B cell (primary cell): ENCODE measurements at regions not wholly inside any gene's neighbourhood (a gene's known extent, or its start where the extent isn't known, plus 50 kb on each side); places are given as distances from the start of the nearest gene placed in this dataset.

Experiments
- ATAC-seq: fragments of 200-7000 bp; cut with Tn5 transposase; one replicate; pipeline ENCODE4 v1.10.0; 2021; ENCODE audit warnings: low read depth, mild to moderate bottlenecking, moderate number of reproducible peaks, moderate library complexity
- CTCF ChIA-PET: fragments of 350-600 bp; sonication (Branson Sonifier 250); formaldehyde crosslinking; loops from one replicate; lab custom pipeline; 2021; ENCODE audit warnings: antibody characterized with exemption, inconsistent platforms; lab: Charles Lee
- POLR2A ChIA-PET: fragments of 350-600 bp; sonication (Branson Sonifier 250); formaldehyde crosslinking; loops from one replicate; lab custom pipeline; 2021; ENCODE audit warnings: antibody characterized with exemption; lab: Charles Lee
- DNase-seq: peaks from one replicate; pipeline ENCODE4 v3.0.0; 2013
- H2AFZ ChIP-seq: 2 replicates; pipeline ENCODE4 v1.6.1; 2012; ENCODE audit warnings: mild to moderate bottlenecking, low read depth, low read length; ENCODE audit not compliant: insufficient read depth, poor library complexity, severe bottlenecking
- H3K27ac ChIP-seq, 2 donors: 1 replicate in 1 of 2; 2 replicates in 1 of 2; pipeline ENCODE4 v1.5.1; 2012 to 2013; ENCODE audit warnings: low read length in 2 of 2, mild to moderate bottlenecking in 2 of 2, moderate library complexity in 1 of 2
- H3K27me3 ChIP-seq, 4 experiments: fragments of 200-600 bp in 1 of 4; sonication (generic) in 1 of 4; replicated peaks in 1 of 4; 1 replicate in 2 of 4; 2 replicates in 2 of 4; pipeline versions ENCODE4 v1.6.1 to v1.7.0; 2013 to 2016; ENCODE audit warnings: low read length in 3 of 4, mild to moderate bottlenecking in 2 of 4, mixed read lengths in 1 of 4, moderate library complexity in 1 of 4; ENCODE audit not compliant: insufficient read depth in 4 of 4, control insufficient read depth in 3 of 4; ENCODE audit errors: control extremely low read depth in 1 of 4
- H3K36me3 ChIP-seq, 2 experiments: replicated peaks in 1 of 2; 1 replicate in 1 of 2; 2 replicates in 1 of 2; pipeline versions ENCODE4 v1.6.1 to v1.7.1; 2013; ENCODE audit warnings: low read length in 1 of 2; ENCODE audit not compliant: insufficient read depth in 2 of 2, control insufficient read depth in 1 of 2; ENCODE audit errors: control extremely low read depth in 1 of 2, extremely low read depth in 1 of 2
- H3K4me1 ChIP-seq, 2 donors: fragments of 200-600 bp in 1 of 2; sonication (generic) in 1 of 2; 1 replicate in 1 of 2; 2 replicates in 1 of 2; pipeline versions ENCODE4 v1.5.1 to v1.6.1; 2013 to 2017; ENCODE audit warnings: low read length in 2 of 2; ENCODE audit not compliant: control insufficient read depth in 2 of 2, insufficient read depth in 2 of 2
- H3K4me2 ChIP-seq: replicated peaks from 2 replicates; pipeline ENCODE3; 2012; ENCODE audit warnings: mild to moderate bottlenecking, low read depth, low read length; ENCODE audit not compliant: poor library complexity, severe bottlenecking
- H3K4me3 ChIP-seq, 5 experiments: fragments of 200-600 bp in 1 of 5; sonication (generic) in 1 of 5; 1 replicate in 3 of 5; 2 replicates in 2 of 5; pipeline versions ENCODE4 v1.5.1 to v1.7.0; 2011 to 2016; ENCODE audit warnings: low read length in 4 of 5, mild to moderate bottlenecking in 4 of 5, low read depth in 2 of 5, control low read depth in 1 of 5, moderate library complexity in 1 of 5; ENCODE audit not compliant: insufficient read depth in 1 of 5; ENCODE audit errors: control extremely low read depth in 1 of 5, extremely low read depth in 1 of 5
- H3K79me2 ChIP-seq: fragments of 200-600 bp; sonication (generic); one replicate; pipeline ENCODE4 v1.6.0; 2016; ENCODE audit warnings: low read length; ENCODE audit not compliant: control insufficient read depth, insufficient read depth
- H3K9ac ChIP-seq: fragments of 200-600 bp; sonication (generic); 2 replicates; pipeline ENCODE4 v1.6.1; 2017; ENCODE audit warnings: mild to moderate bottlenecking, low read length, moderate library complexity
- H3K9me3 ChIP-seq, 3 donors: one replicate each; pipeline versions ENCODE4 v1.6.1 to v1.7.1; 2013; ENCODE audit warnings: low read length in 2 of 3; ENCODE audit not compliant: control insufficient read depth in 2 of 3, insufficient read depth in 1 of 3; ENCODE audit errors: control extremely low read depth in 1 of 3
- H4K20me1 ChIP-seq: 2 replicates; pipeline ENCODE4 v1.6.0; 2012; ENCODE audit warnings: mild to moderate bottlenecking, low read length; ENCODE audit not compliant: insufficient read depth, control insufficient read depth, poor library complexity, severe bottlenecking
- H3K27ac Mint-ChIP-seq: one replicate; pipeline ENCODE4 v1.8.0; 2021; ENCODE audit warnings: mixed read lengths
- H3K27me3 Mint-ChIP-seq: one replicate; pipeline ENCODE4 v1.8.0; 2021; ENCODE audit warnings: mixed read lengths
- H3K4me1 Mint-ChIP-seq: one replicate; pipeline ENCODE4 v1.8.0; 2021; ENCODE audit warnings: mixed read lengths
- H3K4me3 Mint-ChIP-seq: one replicate; pipeline ENCODE4 v1.8.0; 2021; ENCODE audit warnings: mixed read lengths
- H3K9me3 Mint-ChIP-seq: one replicate; pipeline ENCODE4 v1.8.0; 2022; ENCODE audit warnings: mixed read lengths; ENCODE audit not compliant: insufficient read depth
- EZH2 ChIP-seq: IDR thresholded peaks from 2 replicates; pipeline ENCODE4 v1.6.1; 2012; ENCODE audit warnings: borderline replicate concordance, low read depth, mild to moderate bottlenecking, moderate library complexity, low read length; ENCODE audit not compliant: insufficient read depth, poor library complexity, severe bottlenecking
- WGBS: methylation state at CpG from one replicate; pipeline ENCODE4 v1.1.5; 2013; ENCODE audit warnings: missing lambda C conversion rate; ENCODE audit not compliant: insufficient coverage; 5-methylcytosine and 5-hydroxymethylcytosine counted together
- intact Hi-C: fragments of 100-400 bp; cut with micrococcal nuclease; formaldehyde crosslinking; loops from one replicate; pipeline ENCODE4 v1.10.0; 2022
- TF ChIP-seq, protein P1 (sequence below): fragments of 200-600 bp; IDR thresholded peaks from one replicate; pipeline ENCODE4 v1.8.0; 2022; ENCODE audit warnings: antibody characterized with exemption, mild to moderate bottlenecking

DNA sequence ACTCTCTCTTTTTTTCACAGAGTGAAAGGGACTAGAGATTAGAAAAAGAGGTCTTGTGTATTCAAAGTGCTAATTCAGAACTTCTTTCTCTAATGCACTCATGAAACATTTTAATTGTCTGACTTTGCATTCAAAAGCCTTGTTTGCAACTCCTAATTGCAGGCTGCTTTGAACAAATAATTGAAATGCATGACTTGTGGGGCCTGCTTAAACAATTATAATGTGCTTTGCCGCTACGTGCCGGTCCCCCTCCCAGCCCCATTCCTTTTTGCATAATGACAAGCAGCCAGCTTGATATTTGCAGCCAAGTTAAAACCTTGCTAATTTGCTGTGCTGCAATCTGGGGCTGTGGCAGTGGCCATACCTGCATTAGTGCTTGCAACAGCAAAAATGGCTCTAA lies 114.5 kb downstream of the FOXB1 start:
- CTCF ChIA-PET = no interaction called here
- 94% methylated on average over 3 of the region's 3 CpGs for WGBS

DNA sequence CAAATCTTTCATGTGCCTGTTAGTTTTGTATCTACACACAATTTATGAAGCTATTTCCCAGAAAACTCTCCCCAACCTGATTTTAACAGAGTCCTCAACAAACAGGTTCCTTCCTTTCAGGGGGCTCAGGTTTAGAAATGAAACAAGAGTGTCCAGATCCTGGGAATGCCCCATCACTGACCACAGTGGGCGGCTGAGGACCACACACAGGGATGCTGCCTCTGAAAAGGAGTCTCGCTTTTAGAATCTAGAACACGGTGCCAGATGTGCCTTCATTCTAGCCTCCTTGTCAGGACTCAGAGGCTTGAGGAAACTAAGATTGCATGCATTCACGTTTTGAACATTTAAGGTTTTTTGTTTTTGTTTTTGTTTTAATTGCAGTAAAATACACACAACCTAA lies 115.0 kb downstream of the FOXB1 start:
- Histone ChIP-seq H2AFZ (no peak overlapping the region), H3K27me3 (no peaks in the 10 kb centered on the region), H3K4me3 (no peak overlapping the region), H3K4me2 (no peak overlapping the region), H3K9ac (no peak overlapping the region), H3K79me2 (no peaks in the 10 kb centered on the region), H3K27ac (no peak overlapping the region), H3K4me1 (no peaks in the 10 kb centered on the region), H4K20me1 (no peaks in the 10 kb centered on the region), H3K36me3 (no peaks in the 10 kb centered on the region), H3K9me3 (no peaks in the 10 kb centered on the region)
- ChIA-PET POLR2A (no interaction called here), CTCF (no interaction called here)
- 100% methylated on average over 3 of the region's 4 CpGs for WGBS
- no peaks in the 10 kb centered on the region for H3K4me1 Mint-ChIP-seq
- TF ChIP-seq, protein P1, sequence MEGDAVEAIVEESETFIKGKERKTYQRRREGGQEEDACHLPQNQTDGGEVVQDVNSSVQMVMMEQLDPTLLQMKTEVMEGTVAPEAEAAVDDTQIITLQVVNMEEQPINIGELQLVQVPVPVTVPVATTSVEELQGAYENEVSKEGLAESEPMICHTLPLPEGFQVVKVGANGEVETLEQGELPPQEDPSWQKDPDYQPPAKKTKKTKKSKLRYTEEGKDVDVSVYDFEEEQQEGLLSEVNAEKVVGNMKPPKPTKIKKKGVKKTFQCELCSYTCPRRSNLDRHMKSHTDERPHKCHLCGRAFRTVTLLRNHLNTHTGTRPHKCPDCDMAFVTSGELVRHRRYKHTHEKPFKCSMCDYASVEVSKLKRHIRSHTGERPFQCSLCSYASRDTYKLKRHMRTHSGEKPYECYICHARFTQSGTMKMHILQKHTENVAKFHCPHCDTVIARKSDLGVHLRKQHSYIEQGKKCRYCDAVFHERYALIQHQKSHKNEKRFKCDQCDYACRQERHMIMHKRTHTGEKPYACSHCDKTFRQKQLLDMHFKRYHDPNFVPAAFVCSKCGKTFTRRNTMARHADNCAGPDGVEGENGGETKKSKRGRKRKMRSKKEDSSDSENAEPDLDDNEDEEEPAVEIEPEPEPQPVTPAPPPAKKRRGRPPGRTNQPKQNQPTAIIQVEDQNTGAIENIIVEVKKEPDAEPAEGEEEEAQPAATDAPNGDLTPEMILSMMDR = no peak
- TF ChIP-seq EZH2 = no peak
- DNase-seq (no peak), ATAC-seq (no peak)
- H3K27me3 Mint-ChIP-seq = peaks cover 18% of the 10 kb centered on the region
- H3K27ac Mint-ChIP-seq = no peak overlapping the region
- no peaks in the 10 kb centered on the region for H3K9me3 Mint-ChIP-seq
- intact Hi-C loops = no loop called here
- H3K4me3 Mint-ChIP-seq = no peak overlapping the region

More for the DNA sequence above, 114.5 kb downstream of the FOXB1 start:
- Mint-ChIP-seq H3K4me3 (no peak overlapping the region), H3K4me1 (no peaks in the 10 kb centered on the region), H3K27ac (no peak overlapping the region), H3K27me3 (peaks cover 18% of the 10 kb centered on the region), H3K9me3 (no peaks in the 10 kb centered on the region)
- Histone ChIP-seq H3K4me3 (no peak overlapping the region), H2AFZ (no peak overlapping the region), H3K79me2 (no peaks in the 10 kb centered on the region), H3K9me3 (no peaks in the 10 kb centered on the region), H3K4me1 (no peaks in the 10 kb centered on the region), H3K9ac (no peak overlapping the region), H4K20me1 (no peaks in the 10 kb centered on the region), H3K27me3 (no peaks in the 10 kb centered on the region), H3K4me2 (no peak overlapping the region), H3K36me3 (no peaks in the 10 kb centered on the region), H3K27ac (no peak overlapping the region)
- ATAC-seq = no peak
- intact Hi-C loops = no loop called here
- POLR2A ChIA-PET = no interaction called here
- TF ChIP-seq EZH2 = no peak
- TF ChIP-seq, protein P1 = no peak
- no peak for DNase-seq
